Astrocyte of the cerebellum (primary cell): ENCODE measurements at regions not wholly inside any gene's neighbourhood (a gene's known extent, or its start where the extent isn't known, plus 50 kb on each side); places are given as distances from the start of the nearest gene placed in this dataset.
"Not testable (repeated sequence)": the region's sequence is repeated elsewhere in the genome, so short reads cannot be mapped to it uniquely, and the experiment has no call there.

Experiments
- DNase-seq: peaks from one replicate; pipeline ENCODE4 v3.0.0-alpha.2; 2011; ENCODE audit warnings: low read depth
- H3K4me3 ChIP-seq: 2 replicates; pipeline ENCODE4 v1.5.1; 2011; ENCODE audit warnings: mild to moderate bottlenecking, low read depth, low read length, moderate library complexity
- CTCF ChIP-seq: IDR thresholded peaks from 2 replicates; pipeline ENCODE4 v1.5.1; 2012; ENCODE audit warnings: low read length, low read depth, moderate library complexity, mild to moderate bottlenecking; ENCODE audit errors: missing control alignments
- in situ Hi-C: cut with HindIII; loops from 2 replicates; pipeline ENCODE4 v1.10.0; 2017; ENCODE audit warnings: low sequenced_read_pairs

- in situ Hi-C loops = no loop called here
- no peak for DNase-seq
- no peak for TF ChIP-seq CTCF
Observed at GRCh38 chr11:38839071-38839470, 2241.0 kb upstream of the RAG2 start.

GRCh38 chr11:38835966-38836365, 2237.9 kb upstream of the RAG2 start:
- in situ Hi-C loops = no loop called here
- TF ChIP-seq CTCF = no peak
- no peak overlapping the region for H3K4me3 ChIP-seq
- DNase-seq = no peak

More at GRCh38 chr11:38839071-38839470, 2241.0 kb upstream of the RAG2 start:
- no peak overlapping the region for H3K4me3 ChIP-seq

- TF ChIP-seq CTCF = peak; percentile 37
- in situ Hi-C loops = no loop called here
- no peak overlapping the region for H3K4me3 ChIP-seq
- DNase-seq = no peak
Observed at GRCh38 chr11:38824573-38824972, 2226.5 kb upstream of the RAG2 start.

GRCh38 chr11:38821786-38822185, 2223.8 kb upstream of the RAG2 start:
- H3K4me3 ChIP-seq, DNase-seq, in situ Hi-C loops: not testable (repeated sequence)

- DNase-seq = no peak
- in situ Hi-C loops = no loop called here
- H3K4me3 ChIP-seq = no peak overlapping the region
- no peak for TF ChIP-seq CTCF
Observed at GRCh38 chr11:38819981-38820380, 2221.9 kb upstream of the RAG2 start.

- no peak for DNase-seq
- in situ Hi-C loops = no loop called here
- no peak overlapping the region for H3K4me3 ChIP-seq
Observed at GRCh38 chr11:38818720-38819119, 2220.7 kb upstream of the RAG2 start.

GRCh38 chr11:38814670-38815069, 2216.6 kb upstream of the RAG2 start:
- DNase-seq = no peak
- in situ Hi-C loops = no loop called here
- H3K4me3 ChIP-seq = no peak overlapping the region
- no peak for TF ChIP-seq CTCF

More at GRCh38 chr11:38818720-38819119, 2220.7 kb upstream of the RAG2 start:
- no peak for TF ChIP-seq CTCF
